ENCODE measurements at regions not wholly inside any gene's neighbourhood (a gene's known extent, or its start where the extent isn't known, plus 50 kb on each side); places are given as distances from the start of the nearest gene placed in this dataset.

GRCh38 chr12:131276501-131277185 lies 322.9 kb downstream of the ADGRD1 start:
- TF ChIP-seq YY1 (IDR thresholded peaks at IDR 0.05; ENCODE audit: borderline replicate concordance in 1 of 3, control insufficient read depth in 1 of 3, extremely low read depth in 1 of 3, insufficient read depth in 3 of 3, insufficient read length in 1 of 3, insufficient replicate concordance in 2 of 3, low read depth in 1 of 3, low read length in 2 of 3) (no peak), POLR2A (conservative IDR thresholded peaks at IDR 0.05) (no peak), CTCF (IDR thresholded peaks at IDR 0.05 in 2 of 3, conservative IDR thresholded peaks at IDR 0.05 in 1 of 3; ENCODE audit: insufficient read depth in 2 of 3, low read depth in 1 of 3, low read length in 3 of 3) (no peak), ZNF431 (CRISPR knock-in tag; IDR thresholded peaks at IDR 0.05) (no peak), ATF2 (CRISPR knock-in tag; IDR thresholded peaks at IDR 0.05) (no peak), ZNF511 (CRISPR knock-in tag; IDR thresholded peaks at IDR 0.05) (no peak), PRDM10 (IDR thresholded peaks at IDR 0.05; ENCODE audit: partially characterized antibody) (no peak), ZBTB11 (CRISPR knock-in tag; IDR thresholded peaks at IDR 0.05) (no peak), L3MBTL2 (IDR thresholded peaks at IDR 0.05) (no peak), EZH2 (IDR thresholded peaks at IDR 0.05; ENCODE audit: borderline replicate concordance, low read depth, low read length) (no peak), HIVEP1 (CRISPR knock-in tag; IDR thresholded peaks at IDR 0.05) (no peak), ZNF449 (CRISPR knock-in tag; IDR thresholded peaks at IDR 0.05) (no peak), ELF1 (tag; IDR thresholded peaks at IDR 0.05) (no peak)
